H9 (cell line): ENCODE measurements at regions not wholly inside any gene's neighbourhood (a gene's known extent, or its start where the extent isn't known, plus 50 kb on each side); places are given as distances from the start of the nearest gene placed in this dataset.
A peak's percentile ranks its signal among the peaks of the same experiment; 100 is the strongest.

Experiments
- DNase-seq: peaks from one replicate; pipeline ENCODE4 v3.0.0-alpha.2; 2017
- H2AFZ ChIP-seq: one replicate; pipeline ENCODE4 v1.6.1; 2013; ENCODE audit warnings: mild to moderate bottlenecking, low read length, control low read depth, moderate library complexity
- H2AK5ac ChIP-seq: 2 replicates; pipeline ENCODE4 v1.6.1; 2013; ENCODE audit warnings: low read length, control low read depth, mixed read lengths; ENCODE audit not compliant: insufficient read length
- H2BK120ac ChIP-seq: one replicate; pipeline ENCODE4 v1.6.1; 2013; ENCODE audit warnings: low read depth, mild to moderate bottlenecking, low read length, control low read depth, inconsistent platforms; ENCODE audit not compliant: poor library complexity, severe bottlenecking
- H2BK12ac ChIP-seq: 2 replicates; pipeline ENCODE4 v1.6.1; 2013; ENCODE audit warnings: low read length, control low read depth, mixed read lengths, low read depth; ENCODE audit not compliant: insufficient read length
- H2BK15ac ChIP-seq: 2 replicates; pipeline ENCODE4 v1.6.1; 2013; ENCODE audit warnings: low read depth, low read length, control low read depth
- H2BK20ac ChIP-seq: one replicate; pipeline ENCODE4 v1.6.1; 2013; ENCODE audit warnings: low read depth, mild to moderate bottlenecking, low read length, control low read depth, inconsistent platforms; ENCODE audit not compliant: poor library complexity, severe bottlenecking
- H2BK5ac ChIP-seq: 2 replicates; pipeline ENCODE4 v1.6.1; 2013; ENCODE audit warnings: low read length, control low read depth, mixed read lengths; ENCODE audit not compliant: insufficient read length
- H3K14ac ChIP-seq: 2 replicates; pipeline ENCODE4 v1.6.1; 2013; ENCODE audit warnings: low read length, control low read depth; ENCODE audit not compliant: insufficient read depth
- H3K18ac ChIP-seq: 2 replicates; pipeline ENCODE4 v1.6.1; 2013; ENCODE audit warnings: low read depth, mild to moderate bottlenecking, mixed read lengths, low read length, control low read depth; ENCODE audit not compliant: insufficient read length
- H3K23ac ChIP-seq: 2 replicates; pipeline ENCODE4 v1.6.1; 2013; ENCODE audit warnings: low read length, control low read depth, mixed read lengths, low read depth; ENCODE audit not compliant: insufficient read length
- H3K23me2 ChIP-seq: 2 replicates; pipeline ENCODE4 v1.6.1; 2013; ENCODE audit warnings: low read depth, mild to moderate bottlenecking, mixed read lengths, low read length, control low read depth; ENCODE audit not compliant: insufficient read length, poor library complexity, severe bottlenecking
- H3K27ac ChIP-seq: 2 replicates; pipeline ENCODE4 v1.5.1; 2013; ENCODE audit warnings: low read length, control low read depth, mixed read lengths, low read depth; ENCODE audit not compliant: insufficient read length
- H3K27me3 ChIP-seq: 2 replicates; pipeline ENCODE4 v1.6.1; 2013; ENCODE audit warnings: low read length, control low read depth, inconsistent platforms; ENCODE audit not compliant: insufficient read depth
- H3K4ac ChIP-seq: 2 replicates; pipeline ENCODE4 v1.6.1; 2013; ENCODE audit warnings: low read depth, mild to moderate bottlenecking, control low read depth, inconsistent platforms, low read length, moderate library complexity
- H3K4me1 ChIP-seq: 2 replicates; pipeline ENCODE4 v1.6.1; 2013; ENCODE audit warnings: low read length, control low read depth, inconsistent platforms; ENCODE audit not compliant: insufficient read depth
- H3K4me2 ChIP-seq: 2 replicates; pipeline ENCODE4 v1.6.1; 2013; ENCODE audit warnings: low read length, control low read depth, mixed read lengths; ENCODE audit not compliant: insufficient read length, insufficient read depth
- H3K56ac ChIP-seq: 2 replicates; pipeline ENCODE4 v1.6.1; 2013; ENCODE audit warnings: low read depth, mild to moderate bottlenecking, mixed read lengths, low read length, control low read depth; ENCODE audit not compliant: insufficient read length
- H3K79me1 ChIP-seq: 2 replicates; pipeline ENCODE4 v1.6.1; 2013; ENCODE audit warnings: low read depth, mild to moderate bottlenecking, moderate library complexity, low read length, control low read depth, inconsistent platforms; ENCODE audit not compliant: insufficient read depth, poor library complexity, severe bottlenecking
- H3K79me2 ChIP-seq: 2 replicates; pipeline ENCODE4 v1.6.1; 2013; ENCODE audit warnings: low read length, control low read depth, inconsistent platforms; ENCODE audit not compliant: insufficient read depth
- H3K9ac ChIP-seq: 2 replicates; pipeline ENCODE4 v1.6.1; 2013; ENCODE audit warnings: low read length, control low read depth, mixed read lengths; ENCODE audit not compliant: insufficient read length; ENCODE audit errors: extremely low read depth
- H3K9me3 ChIP-seq: one replicate; pipeline ENCODE4 v1.6.1; 2013; ENCODE audit warnings: low read depth, low read length, inconsistent platforms; ENCODE audit not compliant: control insufficient read depth
- H3T11ph ChIP-seq: one replicate; pipeline ENCODE4 v1.6.1; 2013; ENCODE audit warnings: mild to moderate bottlenecking, low read length, control low read depth, inconsistent platforms
- H4K20me1 ChIP-seq: one replicate; pipeline ENCODE4 v1.6.1; 2013; ENCODE audit not compliant: control insufficient read depth, insufficient read length, insufficient read depth
- H4K5ac ChIP-seq: 2 replicates; pipeline ENCODE4 v1.6.1; 2013; ENCODE audit warnings: low read depth, mild to moderate bottlenecking, mixed read lengths, low read length, control low read depth; ENCODE audit not compliant: insufficient read length
- H4K8ac ChIP-seq: replicated peaks from 2 replicates; pipeline ENCODE4 v1.6.1; 2013; ENCODE audit warnings: low read length, control low read depth, mixed read lengths, low read depth; ENCODE audit not compliant: insufficient read length
- H4K91ac ChIP-seq: 2 replicates; pipeline ENCODE4 v1.6.1; 2013; ENCODE audit warnings: low read depth, mild to moderate bottlenecking, moderate library complexity, mixed read lengths, low read length, control low read depth; ENCODE audit not compliant: insufficient read length
- H3K27ac Mint-ChIP-seq, 3 experiments: 2 replicates in 2 of 3; 3 replicates in 1 of 3; pipeline ENCODE4 v1.8.0; 2020 to 2021; ENCODE audit warnings: mixed read lengths in 3 of 3, mild to moderate bottlenecking in 1 of 3, moderate library complexity in 1 of 3
- H3K27me3 Mint-ChIP-seq: 2 replicates; pipeline ENCODE4 v1.8.0; 2021; ENCODE audit warnings: low read depth, mild to moderate bottlenecking, moderate library complexity, mixed read lengths
- H3K36me3 Mint-ChIP-seq, 3 experiments: 2 replicates in 2 of 3; 3 replicates in 1 of 3; pipeline ENCODE4 v1.8.0; 2020 to 2021; ENCODE audit warnings: low read depth in 3 of 3, mixed read lengths in 3 of 3; ENCODE audit not compliant: insufficient read depth in 1 of 3
- H3K4me1 Mint-ChIP-seq, 2 experiments: 2 replicates each; pipeline ENCODE4 v1.8.0; 2020; ENCODE audit warnings: mixed read lengths in 2 of 2
- H3K4me3 Mint-ChIP-seq, 2 experiments: 2 replicates in 1 of 2; 3 replicates in 1 of 2; pipeline ENCODE4 v1.8.0; 2020 to 2021; ENCODE audit warnings: mild to moderate bottlenecking in 2 of 2, mixed read lengths in 2 of 2, moderate library complexity in 1 of 2
- H3K9me3 Mint-ChIP-seq, 2 experiments: 2 replicates in 1 of 2; 3 replicates in 1 of 2; pipeline ENCODE4 v1.8.0; 2020; ENCODE audit warnings: mild to moderate bottlenecking in 2 of 2, mixed read lengths in 2 of 2, moderate library complexity in 1 of 2
- WGBS: extraction: QIAGEN DNeasy Blood & Tissue Kit; methylation state at CpG from one replicate; pipeline ENCODE4 v1.1.7; 2013; ENCODE audit warnings: missing lambda C conversion rate, low lambda C conversion rate, mixed read lengths; ENCODE audit not compliant: insufficient read length; ENCODE audit errors: extremely low coverage; 5-methylcytosine and 5-hydroxymethylcytosine counted together
- TF ChIP-seq, protein P1 (sequence below): fragments of 200-600 bp; sonication (generic); conservative IDR thresholded peaks from 3 replicates; pipeline ENCODE4 v1.8.0; 2021; ENCODE audit warnings: antibody characterized with exemption, mild to moderate bottlenecking

DNA sequence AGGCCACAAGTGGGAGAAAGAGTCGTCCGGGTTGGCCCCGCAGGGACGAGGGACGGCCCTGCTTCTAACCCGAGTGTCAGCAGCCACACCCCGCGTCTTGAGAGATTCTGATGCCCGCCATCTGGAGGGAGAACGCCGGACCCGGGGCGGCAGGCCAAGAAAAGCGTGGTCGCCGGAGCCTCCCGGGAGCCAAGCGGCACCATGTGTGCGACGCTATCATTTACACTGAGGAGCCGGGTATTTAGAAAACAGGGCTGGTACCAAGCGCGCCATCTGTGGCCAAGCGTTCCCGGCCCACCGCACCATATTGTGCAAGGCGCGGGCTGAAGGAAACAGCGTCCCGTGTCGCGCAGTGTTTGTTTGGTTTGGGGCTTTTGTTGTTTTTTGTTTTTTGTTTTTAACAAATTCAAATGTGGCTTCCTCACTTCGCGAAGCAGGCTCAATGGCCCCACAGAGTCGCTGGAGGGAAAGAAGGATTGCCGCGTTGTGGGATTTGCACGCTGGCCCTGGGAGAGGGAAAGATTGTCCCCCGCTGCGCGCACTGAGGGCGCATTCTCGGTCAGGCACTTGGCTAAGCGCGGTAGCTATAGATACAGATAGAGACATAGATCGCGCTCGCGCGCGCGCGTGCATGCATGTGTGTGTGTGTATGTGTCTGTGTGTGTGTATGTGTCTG, 153.8 kb downstream of the BCL11B start:
- peaks cover 3% of the 10 kb centered on the region for H3K23me2 ChIP-seq

More for the DNA sequence above, 153.8 kb downstream of the BCL11B start:
- H3K27ac Mint-ChIP-seq, result no peak overlapping the region; a peak in 1 of 7 replicates
- no peak overlapping the region for H3K56ac ChIP-seq
- peak; percentile 58 for DNase-seq
- H4K91ac ChIP-seq, result no peak overlapping the region
- H3K4ac ChIP-seq, result no peak overlapping the region
- no peak overlapping the region for H3K27ac ChIP-seq
- no peak overlapping the region for H3K23ac ChIP-seq
- no peaks in the 10 kb centered on the region for H3K79me1 ChIP-seq
- no peaks in the 10 kb centered on the region for H3K9me3 ChIP-seq
- no peak overlapping the region for H2BK15ac ChIP-seq
- H4K20me1 ChIP-seq, result no peaks in the 10 kb centered on the region
- H3K4me1 ChIP-seq, result no peaks in the 10 kb centered on the region; the same call in 1 of the 2 replicates
- no peak overlapping the region for H2AFZ ChIP-seq
- H4K8ac ChIP-seq, result no peak overlapping the region
- TF ChIP-seq, protein P1, sequence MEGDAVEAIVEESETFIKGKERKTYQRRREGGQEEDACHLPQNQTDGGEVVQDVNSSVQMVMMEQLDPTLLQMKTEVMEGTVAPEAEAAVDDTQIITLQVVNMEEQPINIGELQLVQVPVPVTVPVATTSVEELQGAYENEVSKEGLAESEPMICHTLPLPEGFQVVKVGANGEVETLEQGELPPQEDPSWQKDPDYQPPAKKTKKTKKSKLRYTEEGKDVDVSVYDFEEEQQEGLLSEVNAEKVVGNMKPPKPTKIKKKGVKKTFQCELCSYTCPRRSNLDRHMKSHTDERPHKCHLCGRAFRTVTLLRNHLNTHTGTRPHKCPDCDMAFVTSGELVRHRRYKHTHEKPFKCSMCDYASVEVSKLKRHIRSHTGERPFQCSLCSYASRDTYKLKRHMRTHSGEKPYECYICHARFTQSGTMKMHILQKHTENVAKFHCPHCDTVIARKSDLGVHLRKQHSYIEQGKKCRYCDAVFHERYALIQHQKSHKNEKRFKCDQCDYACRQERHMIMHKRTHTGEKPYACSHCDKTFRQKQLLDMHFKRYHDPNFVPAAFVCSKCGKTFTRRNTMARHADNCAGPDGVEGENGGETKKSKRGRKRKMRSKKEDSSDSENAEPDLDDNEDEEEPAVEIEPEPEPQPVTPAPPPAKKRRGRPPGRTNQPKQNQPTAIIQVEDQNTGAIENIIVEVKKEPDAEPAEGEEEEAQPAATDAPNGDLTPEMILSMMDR, result no peak
- H3K9ac ChIP-seq, result no peak overlapping the region
- H3K27me3 ChIP-seq, result no peaks in the 10 kb centered on the region
- WGBS, result no CpG with 5 or more reads among the region's 53 CpGs
- H2BK20ac ChIP-seq, result no peak overlapping the region
- H3K9me3 Mint-ChIP-seq, result no peaks in the 10 kb centered on the region
- H2AK5ac ChIP-seq, result no peak overlapping the region
- no peaks in the 10 kb centered on the region for H3K36me3 Mint-ChIP-seq
- H4K5ac ChIP-seq, result no peak overlapping the region
- no peak overlapping the region for H2BK12ac ChIP-seq
- H3K14ac ChIP-seq, result peak overlapping the region; percentile 4; the same call in 1 of the 2 replicates
- H2BK5ac ChIP-seq, result no peak overlapping the region
- H2BK120ac ChIP-seq, result no peak overlapping the region
- no peaks in the 10 kb centered on the region for H3K79me2 ChIP-seq
- peaks cover 2 to 15% of the 10 kb centered on the region in 2 experiments for H3K4me1 Mint-ChIP-seq
- H3K27me3 Mint-ChIP-seq, result peaks cover 14% of the 10 kb centered on the region
- H3K4me2 ChIP-seq, result peak overlapping the region; percentile 16
- H3T11ph ChIP-seq, result no peak overlapping the region
- H3K4me3 Mint-ChIP-seq, result peak overlapping the region; percentile 20 to 53; a peak in 3 of 5 replicates
- peak overlapping the region; percentile 18 for H3K18ac ChIP-seq
